OCI-LY7 (cell line): ENCODE measurements at regions not wholly inside any gene's neighbourhood (a gene's known extent, or its start where the extent isn't known, plus 50 kb on each side); places are given as distances from the start of the nearest gene placed in this dataset.
"Not testable (repeated sequence)": the region's sequence is repeated elsewhere in the genome, so short reads cannot be mapped to it uniquely, and the experiment has no call there.

Experiments
- BruUV-seq: library from RNA; stranded (reverse); fragments of 400-500 nt; replicated peaks from 2 replicates; lab custom pipeline; 2021; lab: Mats Ljungman, UMichigan
- CTCF ChIA-PET: fragments of 300-600 bp; sonication (Branson Sonifier 250); formaldehyde crosslinking; loops from one replicate; lab custom pipeline; 2022; ENCODE audit warnings: antibody characterized with exemption; ENCODE audit not compliant: unreplicated experiment; lab: Charles Lee
- POLR2A ChIA-PET: fragments of 300-600 bp; sonication (Branson Sonifier 250); formaldehyde crosslinking; loops from one replicate; lab custom pipeline; 2022; ENCODE audit warnings: antibody characterized with exemption; lab: Charles Lee
- DNase-seq: peaks from one replicate; pipeline ENCODE4 v3.0.0-alpha.2; 2015; ENCODE audit warnings: low spot score
- H2AFZ ChIP-seq: fragments of 200-600 bp; sonication (generic), shearing (Covaris generic); 2 replicates; pipeline ENCODE4 v1.6.1; 2014; ENCODE audit warnings: mild to moderate bottlenecking, antibody characterized with exemption, low read length, moderate library complexity
- H3K27ac ChIP-seq: fragments of 200-600 bp; sonication (generic); 2 replicates; pipeline ENCODE4 v1.5.1; 2014; ENCODE audit warnings: mixed run types, low read depth, mild to moderate bottlenecking, moderate library complexity, low read length, inconsistent platforms; ENCODE audit not compliant: poor library complexity, severe bottlenecking
- H3K36me3 ChIP-seq: fragments of 200-600 bp; sonication (generic); 2 replicates; pipeline ENCODE4 v1.6.1; 2014; ENCODE audit warnings: mild to moderate bottlenecking, antibody characterized with exemption, low read length, moderate library complexity, mixed read lengths; ENCODE audit not compliant: insufficient read depth
- H3K4me1 ChIP-seq: fragments of 200-600 bp; sonication (generic); 2 replicates; pipeline ENCODE4 v1.5.1; 2014; ENCODE audit warnings: mild to moderate bottlenecking, low read length; ENCODE audit not compliant: insufficient read depth, poor library complexity, severe bottlenecking
- H3K4me2 ChIP-seq: fragments of 200-600 bp; sonication (generic); 2 replicates; pipeline ENCODE4 v1.6.1; 2014; ENCODE audit warnings: mild to moderate bottlenecking, low read length
- H3K4me3 ChIP-seq: fragments of 200-600 bp; sonication (generic); 2 replicates; pipeline ENCODE4 v1.5.1; 2014; ENCODE audit warnings: mild to moderate bottlenecking, low read depth, low read length; ENCODE audit not compliant: poor library complexity, severe bottlenecking
- H3K79me2 ChIP-seq: fragments of 200-600 bp; sonication (generic); 2 replicates; pipeline ENCODE4 v1.6.1; 2016; ENCODE audit warnings: low read depth, mild to moderate bottlenecking, low read length, moderate library complexity, mixed read lengths; ENCODE audit not compliant: insufficient read depth
- H3K9me2 ChIP-seq: fragments of 200-600 bp; sonication (generic); 2 replicates; pipeline ENCODE4 v1.6.1; 2016; ENCODE audit warnings: mild to moderate bottlenecking, low read length, mixed read lengths; ENCODE audit not compliant: insufficient read depth
- H3K9me3 ChIP-seq: fragments of 200-600 bp; sonication (generic); 2 replicates; pipeline ENCODE4 v1.6.1; 2014; ENCODE audit warnings: mild to moderate bottlenecking, mixed run types, low read length, mixed read lengths
- H4K20me1 ChIP-seq: fragments of 200-600 bp; sonication (generic); 2 replicates; pipeline ENCODE4 v1.6.1; 2014; ENCODE audit warnings: mild to moderate bottlenecking, antibody characterized with exemption, low read length, moderate library complexity, mixed read lengths; ENCODE audit not compliant: insufficient read depth
- EZH2phosphoT487 ChIP-seq: fragments of 200-600 bp; sonication (generic); IDR thresholded peaks from 2 replicates; pipeline ENCODE4 v1.6.1; 2018; ENCODE audit warnings: low read depth, borderline replicate concordance, mild to moderate bottlenecking, mixed run types, antibody characterized with exemption, low read length, moderate library complexity, mixed read lengths
- intact Hi-C: fragments of 100-400 bp; cut with micrococcal nuclease; formaldehyde crosslinking; loops from one replicate; pipeline ENCODE4 v1.10.0; 2022; ENCODE audit not compliant: unreplicated experiment
- TF ChIP-seq, protein P1 (sequence below): fragments of 200-600 bp; sonication (generic); conservative IDR thresholded peaks from 2 replicates; pipeline ENCODE4 v1.5.1; 2014; ENCODE audit warnings: mild to moderate bottlenecking, antibody characterized with exemption, low read length, moderate library complexity, mixed read lengths

- Histone ChIP-seq H2AFZ (no peak overlapping the region), H3K27ac (no peak overlapping the region), H3K9me3 (no peaks in the 10 kb centered on the region), H3K9me2 (no peaks in the 10 kb centered on the region), H3K79me2 (no peaks in the 10 kb centered on the region), H3K4me2 (no peak overlapping the region), H3K4me3 (no peak overlapping the region), H4K20me1 (no peaks in the 10 kb centered on the region), H3K36me3 (no peaks in the 10 kb centered on the region), H3K4me1 (no peaks in the 10 kb centered on the region)
- DNase-seq = no peak
- TF ChIP-seq, protein P1, sequence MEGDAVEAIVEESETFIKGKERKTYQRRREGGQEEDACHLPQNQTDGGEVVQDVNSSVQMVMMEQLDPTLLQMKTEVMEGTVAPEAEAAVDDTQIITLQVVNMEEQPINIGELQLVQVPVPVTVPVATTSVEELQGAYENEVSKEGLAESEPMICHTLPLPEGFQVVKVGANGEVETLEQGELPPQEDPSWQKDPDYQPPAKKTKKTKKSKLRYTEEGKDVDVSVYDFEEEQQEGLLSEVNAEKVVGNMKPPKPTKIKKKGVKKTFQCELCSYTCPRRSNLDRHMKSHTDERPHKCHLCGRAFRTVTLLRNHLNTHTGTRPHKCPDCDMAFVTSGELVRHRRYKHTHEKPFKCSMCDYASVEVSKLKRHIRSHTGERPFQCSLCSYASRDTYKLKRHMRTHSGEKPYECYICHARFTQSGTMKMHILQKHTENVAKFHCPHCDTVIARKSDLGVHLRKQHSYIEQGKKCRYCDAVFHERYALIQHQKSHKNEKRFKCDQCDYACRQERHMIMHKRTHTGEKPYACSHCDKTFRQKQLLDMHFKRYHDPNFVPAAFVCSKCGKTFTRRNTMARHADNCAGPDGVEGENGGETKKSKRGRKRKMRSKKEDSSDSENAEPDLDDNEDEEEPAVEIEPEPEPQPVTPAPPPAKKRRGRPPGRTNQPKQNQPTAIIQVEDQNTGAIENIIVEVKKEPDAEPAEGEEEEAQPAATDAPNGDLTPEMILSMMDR = no peak
- no peak for TF ChIP-seq EZH2phosphoT487
- POLR2A ChIA-PET = interaction anchor here (0.5 kb wide), 1 partner anchor 51 kb away, joined by 5 read pairs; no protein-coding TSS in a partner anchor
- CTCF ChIA-PET = no interaction called here
- intact Hi-C loops = no loop called here
- no TSS peak for BruUV-seq
Observed at GRCh38 chr2:113334147-113334546, 55.4 kb upstream of the PAX8 start.

DNA sequence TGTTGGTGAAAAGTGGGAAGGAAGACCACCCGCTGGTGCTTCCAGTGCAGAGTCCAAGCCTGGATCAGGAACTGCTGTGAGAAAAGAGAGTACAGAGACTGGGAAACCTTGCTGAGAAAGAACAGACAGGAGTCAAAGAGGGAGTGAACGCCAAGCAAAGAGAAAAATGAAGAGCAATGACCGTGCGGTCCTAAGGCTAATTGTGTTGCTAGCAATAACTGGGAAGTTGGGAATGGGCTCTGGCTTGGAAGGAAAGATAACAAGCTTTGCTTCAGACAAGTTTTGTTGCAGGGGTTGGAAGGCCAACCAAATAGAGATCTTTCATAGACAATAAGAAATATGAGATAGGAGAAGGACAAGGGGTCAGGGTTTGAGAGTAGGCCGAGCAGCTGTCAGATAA lies 55.0 kb upstream of the PAX8 start:
- H3K36me3 ChIP-seq, DNase-seq, H4K20me1 ChIP-seq, H3K9me3 ChIP-seq, H3K4me1 ChIP-seq, intact Hi-C loops, H3K9me2 ChIP-seq, H3K79me2 ChIP-seq, BruUV-seq, CTCF ChIA-PET, H2AFZ ChIP-seq, H3K4me3 ChIP-seq, H3K4me2 ChIP-seq, H3K27ac ChIP-seq: not testable (repeated sequence)
- POLR2A ChIA-PET = interaction anchor here (0.5 kb wide), 1 partner anchor 51 kb away, joined by 5 read pairs; no protein-coding TSS in a partner anchor

- H3K4me2 ChIP-seq, H4K20me1 ChIP-seq, BruUV-seq, H3K36me3 ChIP-seq, intact Hi-C loops, H3K9me3 ChIP-seq, POLR2A ChIA-PET, DNase-seq, H3K9me2 ChIP-seq, CTCF ChIA-PET, H3K4me1 ChIP-seq, H3K27ac ChIP-seq, H3K79me2 ChIP-seq, H2AFZ ChIP-seq, H3K4me3 ChIP-seq: not testable (repeated sequence)
Observed at GRCh38 chr2:113330060-113330767, 51.5 kb upstream of the PAX8 start.

GRCh38 chr2:113328973-113329372 lies 50.3 kb upstream of the PAX8 start:
- H3K27ac ChIP-seq, POLR2A ChIA-PET, CTCF ChIA-PET, intact Hi-C loops, H3K79me2 ChIP-seq, DNase-seq, H3K4me1 ChIP-seq, H3K4me3 ChIP-seq, H3K36me3 ChIP-seq, H4K20me1 ChIP-seq, H3K4me2 ChIP-seq, H3K9me3 ChIP-seq, BruUV-seq, H3K9me2 ChIP-seq, H2AFZ ChIP-seq: not testable (repeated sequence)

- intact Hi-C loops, CTCF ChIA-PET, H4K20me1 ChIP-seq, H3K9me3 ChIP-seq, H3K4me3 ChIP-seq, H3K4me1 ChIP-seq, H2AFZ ChIP-seq, H3K4me2 ChIP-seq, H3K79me2 ChIP-seq, H3K36me3 ChIP-seq, BruUV-seq, DNase-seq, H3K27ac ChIP-seq, POLR2A ChIA-PET, H3K9me2 ChIP-seq: not testable (repeated sequence)
Observed at GRCh38 chr2:113328572-113328971, 49.9 kb upstream of the PAX8 start.
